ENCODE measurements at regions not wholly inside any gene's neighbourhood (a gene's known extent, or its start where the extent isn't known, plus 50 kb on each side); places are given as distances from the start of the nearest gene placed in this dataset.

DNA sequence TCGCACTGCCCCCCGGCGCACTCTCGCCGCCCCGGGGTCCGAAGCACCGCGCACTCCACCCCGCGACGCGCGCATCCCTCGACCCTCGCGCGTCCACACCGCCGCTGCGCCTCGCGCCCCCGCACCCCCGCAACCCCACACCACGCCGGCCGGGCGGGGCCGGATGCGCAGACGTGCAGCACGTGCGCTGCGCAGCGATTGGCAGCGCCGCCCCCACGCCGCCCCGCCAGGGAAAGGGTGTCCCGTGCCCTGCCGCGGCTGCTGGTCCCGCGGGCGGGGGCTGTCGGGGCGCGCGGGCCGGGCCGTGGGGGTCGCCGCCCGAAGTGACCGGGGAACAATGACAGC lies 53.7 kb upstream of the KDM7A start:
- TF ChIP-seq GATA3 (IDR thresholded peaks at IDR 0.05; ENCODE audit: low read depth, low read length) (no peak), GATA2 (IDR thresholded peaks at IDR 0.05; ENCODE audit: low read depth, low read length) (no peak)
